NCI-H128 (cell line): ENCODE measurements at regions not wholly inside any gene's neighbourhood (a gene's known extent, or its start where the extent isn't known, plus 50 kb on each side); places are given as distances from the start of the nearest gene placed in this dataset.

Experiments used
- DNase-seq: peaks from one replicate; lab custom pipeline; 2025; ENCODE audit not compliant: unreplicated experiment; lab: John Stamatoyannopoulos, UW

GRCh38 chr13:50668691-50669271, 174.7 kb downstream of the DLEU7 start:
- DNase-seq: no peak

- DNase-seq: no peak
Observed at GRCh38 chr13:50670272-50670671, 173.2 kb downstream of the DLEU7 start.

DNA sequence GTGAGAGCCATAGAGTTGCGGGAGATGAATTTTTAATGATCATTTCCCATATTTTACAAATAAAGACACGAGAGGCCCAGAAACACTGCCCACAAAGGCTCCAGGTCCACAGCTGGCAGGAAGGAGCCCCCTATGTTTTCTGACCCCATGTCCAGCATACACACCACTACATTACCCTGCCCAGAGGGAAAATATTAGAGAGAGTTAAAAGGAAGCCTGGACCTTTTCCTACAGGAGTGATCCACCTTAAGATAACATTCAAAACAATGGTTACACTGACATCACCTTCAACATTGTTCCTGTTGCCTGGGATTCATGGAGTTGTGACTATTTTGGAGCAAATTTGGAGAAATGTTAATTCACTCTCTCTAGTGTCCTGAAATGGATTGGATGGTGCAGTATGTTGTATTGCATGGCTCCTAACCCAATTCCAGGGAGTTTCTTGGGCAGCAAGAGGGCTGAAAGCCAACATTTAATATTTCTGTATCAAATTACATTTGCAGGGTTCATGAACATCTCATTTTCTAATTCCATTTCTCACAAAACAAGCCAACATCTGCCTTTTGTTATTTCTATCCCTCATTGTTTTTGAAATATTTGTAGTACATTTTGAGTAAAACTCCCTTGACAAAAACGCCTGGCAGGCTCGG, 172.5 kb downstream of the DLEU7 start:
- no peak for DNase-seq

- DNase-seq: no peak
Observed at GRCh38 chr13:50671497-50671850, 172.0 kb downstream of the DLEU7 start.

DNA sequence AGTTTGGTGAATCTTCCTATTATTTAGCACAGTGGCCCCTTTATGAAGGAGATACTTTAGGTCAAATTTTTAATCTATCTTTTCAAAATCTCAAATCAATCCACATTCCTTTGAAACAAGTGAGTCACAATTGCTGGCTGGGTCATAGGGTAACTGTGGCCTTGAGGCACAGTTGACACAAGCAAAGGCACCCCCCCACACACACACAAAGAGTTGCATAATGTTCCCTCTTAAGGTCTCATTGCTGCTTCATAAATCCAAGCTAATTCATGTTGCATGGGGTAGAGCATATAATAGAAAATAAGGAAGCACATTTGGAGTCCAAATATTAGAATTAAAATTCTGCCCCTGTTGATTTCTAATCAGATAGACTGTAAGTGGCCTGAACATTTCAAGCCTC, 171.5 kb downstream of the DLEU7 start:
- no peak for DNase-seq

GRCh38 chr13:50675651-50676050, 167.8 kb downstream of the DLEU7 start:
- DNase-seq: no peak

DNA sequence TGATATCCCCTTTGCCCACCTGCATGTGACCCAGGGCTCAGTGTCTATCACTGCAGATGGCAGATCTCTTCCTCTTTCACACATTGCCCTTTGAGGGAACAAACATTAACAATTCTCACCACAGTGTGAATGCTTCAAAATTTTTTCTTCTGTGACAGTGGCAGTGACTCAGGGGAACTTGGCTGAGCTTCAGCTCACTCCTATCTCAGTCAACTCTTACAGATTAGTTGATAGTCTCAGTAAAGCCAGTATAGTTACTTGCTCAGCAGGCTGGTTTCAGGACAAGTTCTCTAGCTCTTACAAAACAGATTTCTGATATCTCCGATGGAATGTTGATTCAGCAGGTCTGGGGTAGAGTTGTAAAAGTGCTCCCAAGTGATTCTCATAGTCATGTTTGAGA, 166.9 kb downstream of the DLEU7 start:
- DNase-seq: no peak

- no peak for DNase-seq
Observed at GRCh38 chr13:50677258-50677657, 166.2 kb downstream of the DLEU7 start.

- DNase-seq: no peak
Observed at GRCh38 chr13:50677687-50678463, 165.6 kb downstream of the DLEU7 start.

DNA sequence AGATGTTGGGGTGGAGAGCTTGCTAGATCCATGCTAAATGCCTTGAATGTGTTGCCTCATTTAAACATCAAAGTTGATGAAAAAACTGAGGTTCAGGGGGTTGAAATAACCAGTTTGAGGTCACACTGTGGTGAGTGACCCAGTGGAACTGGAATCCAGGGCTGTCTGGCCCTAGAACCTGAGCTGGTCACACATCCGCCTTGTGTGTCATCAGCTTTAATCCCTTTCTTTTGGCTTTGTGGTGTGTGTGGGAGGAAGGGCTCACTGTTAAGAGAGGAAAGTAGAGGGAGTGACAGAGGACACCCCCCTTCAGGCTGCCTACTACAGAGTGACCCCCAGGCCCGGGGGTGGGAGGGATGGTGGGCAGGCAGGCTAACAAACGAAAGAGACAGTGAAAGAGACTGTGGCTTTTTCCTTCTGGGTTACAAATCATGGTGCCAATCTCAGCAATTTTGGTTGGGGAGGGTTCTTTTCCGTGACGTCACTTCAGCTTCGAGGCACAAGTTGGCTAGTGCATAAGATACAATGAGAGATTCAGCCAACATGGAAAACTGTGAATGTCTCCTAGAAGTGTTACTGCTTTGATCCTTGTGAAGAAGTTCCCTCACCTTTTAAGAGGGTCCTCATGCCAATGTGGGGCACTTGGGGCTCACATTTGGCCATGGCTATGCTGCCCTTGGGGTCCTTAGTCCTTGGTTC, 164.9 kb downstream of the DLEU7 start:
- DNase-seq: no peak

GRCh38 chr13:50679321-50679720, 164.2 kb downstream of the DLEU7 start:
- DNase-seq: no peak

DNA sequence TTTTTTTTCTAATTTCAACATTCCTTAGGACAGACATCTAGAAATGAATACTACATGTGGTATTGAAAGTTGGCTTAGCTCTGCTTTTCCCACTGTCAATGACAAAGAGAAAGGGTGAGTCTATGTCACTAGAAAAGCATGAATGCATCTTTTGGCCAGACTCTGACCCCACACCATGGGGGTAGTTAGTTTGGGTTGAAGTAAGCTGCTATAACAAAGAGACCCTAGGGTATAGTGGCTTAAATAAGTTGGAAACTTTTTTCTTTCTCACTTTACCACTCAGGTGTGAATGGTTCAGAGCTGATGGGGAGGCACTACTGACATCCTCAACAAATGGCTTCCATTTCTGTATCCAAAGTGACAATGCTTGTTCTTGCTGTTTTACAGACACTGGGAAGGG, 161.5 kb downstream of the DLEU7 start:
- no peak for DNase-seq

GRCh38 chr13:50682966-50683365, 160.5 kb downstream of the DLEU7 start:
- DNase-seq: no peak

DNA sequence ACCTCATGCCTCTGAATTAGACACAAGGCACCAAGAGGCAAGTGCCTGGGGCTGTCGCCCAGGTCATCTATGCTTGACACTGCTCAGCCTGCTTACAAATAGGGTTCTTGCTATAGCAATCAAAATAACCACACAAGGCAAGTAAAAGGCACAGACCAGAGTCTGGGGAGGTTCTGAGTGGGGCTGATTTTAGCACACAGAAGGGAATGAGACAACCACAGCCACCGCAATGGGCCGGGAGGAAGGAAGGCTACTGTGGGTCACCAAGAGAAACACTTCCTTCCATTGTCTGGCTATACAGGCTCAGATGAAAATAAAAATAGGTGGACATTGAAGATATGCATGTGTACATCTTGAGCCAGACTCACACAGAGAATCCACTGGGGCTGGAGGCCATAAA, 159.1 kb downstream of the DLEU7 start:
- DNase-seq: no peak

DNA sequence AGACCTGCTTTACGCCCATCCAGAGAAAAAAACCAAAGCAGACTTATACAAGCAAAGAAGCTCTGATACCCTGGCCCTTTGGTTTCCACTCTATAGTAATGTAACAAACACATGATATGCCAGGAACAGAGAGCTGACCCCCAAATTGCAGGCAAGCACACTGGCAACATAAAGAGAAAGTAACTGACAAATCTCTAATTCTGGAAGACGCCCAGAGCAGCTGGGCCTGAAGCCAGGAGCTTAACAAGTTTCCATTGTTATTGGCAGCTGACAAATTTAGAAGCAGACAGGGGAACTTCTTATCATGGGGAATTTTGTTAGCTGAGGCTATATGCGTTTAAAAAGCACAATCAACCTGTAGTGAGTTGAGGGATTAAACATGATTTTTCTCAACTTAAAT, 158.0 kb downstream of the DLEU7 start:
- no peak for DNase-seq

GRCh38 chr13:50685956-50686355, 157.5 kb downstream of the DLEU7 start:
- DNase-seq: no peak

DNA sequence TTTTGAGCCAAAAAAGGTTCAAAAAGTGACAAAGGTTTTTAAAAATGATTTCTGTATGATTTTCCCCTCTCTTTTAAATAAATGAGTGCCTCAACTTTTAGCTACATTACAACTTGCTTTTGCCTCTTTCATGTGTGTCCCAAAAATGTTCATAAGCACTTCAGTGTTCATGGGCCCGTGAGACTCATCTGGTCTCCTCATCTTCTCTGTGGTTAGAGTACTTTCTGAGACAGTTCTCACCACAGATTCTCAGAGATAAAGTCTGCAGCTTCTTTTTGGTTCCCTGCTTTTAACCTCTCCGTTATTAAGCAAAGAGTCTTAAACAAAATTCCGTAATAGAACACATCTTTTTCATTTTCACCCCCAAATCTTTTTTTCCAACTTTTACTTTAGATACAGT, 156.9 kb downstream of the DLEU7 start:
- DNase-seq: no peak

DNA sequence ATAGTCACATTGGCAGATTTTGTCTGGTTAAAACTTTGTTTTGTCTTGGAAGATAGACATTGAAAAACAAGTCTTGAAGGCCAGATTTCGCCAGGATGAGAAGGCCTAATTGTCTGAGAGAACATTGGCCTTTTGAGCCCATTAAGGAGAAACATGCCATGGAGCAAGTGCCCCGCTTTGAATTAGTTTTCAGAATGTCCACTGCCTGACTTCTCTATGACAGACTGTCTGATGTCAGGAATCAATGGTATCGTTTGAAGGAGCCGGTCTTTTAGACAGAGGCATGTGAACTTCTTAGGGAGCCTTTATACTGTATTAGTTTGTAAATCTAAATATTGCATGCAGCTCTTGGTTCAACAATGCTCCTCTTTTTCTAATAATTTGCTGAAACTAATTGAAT, 155.9 kb downstream of the DLEU7 start:
- no peak for DNase-seq

DNA sequence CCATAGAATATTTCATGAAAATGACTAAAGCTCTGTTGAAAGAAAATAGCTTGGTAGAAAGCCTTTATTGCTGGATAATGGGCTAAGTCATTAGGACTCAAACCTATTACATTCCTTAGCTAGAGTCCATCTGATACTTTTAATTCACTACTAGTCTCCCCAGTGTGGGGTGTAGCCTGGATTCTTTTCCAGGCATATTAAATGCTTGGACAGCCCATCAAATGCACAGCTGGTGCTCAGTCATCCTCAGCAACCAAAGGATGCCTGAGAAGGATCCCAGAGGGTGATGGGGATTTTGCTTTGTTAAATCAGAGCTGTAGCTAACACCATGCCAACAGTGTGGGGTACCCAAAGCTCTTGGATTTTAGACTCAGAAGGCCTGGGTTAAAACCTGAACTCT, 153.5 kb downstream of the DLEU7 start:
- DNase-seq: no peak

DNA sequence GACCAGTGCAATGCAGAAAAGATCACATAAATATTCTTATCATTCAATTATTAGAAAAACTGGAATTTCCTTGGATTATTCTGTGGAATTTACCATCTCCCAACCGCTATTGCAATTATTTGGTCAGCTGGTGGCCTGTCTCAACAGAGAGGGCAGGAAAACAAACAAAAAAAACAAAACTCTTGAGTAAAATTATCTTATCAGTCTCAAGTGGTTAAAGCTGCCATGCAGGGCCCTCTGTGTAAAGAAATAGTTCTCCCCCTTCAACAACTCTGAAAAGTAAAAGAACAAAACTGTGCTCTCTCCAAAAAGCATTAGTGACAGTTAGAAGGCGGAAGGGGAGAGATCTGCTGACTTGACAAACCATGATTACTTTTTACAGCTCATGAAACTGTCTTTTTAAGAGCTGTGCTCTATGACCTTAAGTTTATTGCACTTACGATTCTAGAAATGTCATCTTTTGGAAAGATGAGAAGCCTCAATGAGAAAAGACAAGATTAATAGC, 152.3 kb downstream of the DLEU7 start:
- DNase-seq: no peak

GRCh38 chr13:50691681-50692263, 151.7 kb downstream of the DLEU7 start:
- DNase-seq: no peak
